Adrenal gland (tissue), 5 donors: ENCODE measurements at regions not wholly inside any gene's neighbourhood (a gene's known extent, or its start where the extent isn't known, plus 50 kb on each side); places are given as distances from the start of the nearest gene placed in this dataset.

Experiments
- POLR2A ChIP-seq, 2 donors: fragments of 450-650 bp; IDR thresholded peaks; one replicate each; pipeline ENCODE4 v1.6.1; 2017; ENCODE audit warnings: antibody characterized with exemption in 2 of 2, mild to moderate bottlenecking in 2 of 2, moderate library complexity in 1 of 2
- TF ChIP-seq, protein P1 (sequence below), 6 experiments: fragments of 450-650 bp in 4 of 6; fragments of 200-600 bp in 2 of 6; sonication (generic) in 1 of 6; IDR thresholded peaks; 1 replicate in 5 of 6; 2 replicates in 1 of 6; pipeline versions ENCODE4 v1.5.1 to v1.8.0; 2016 to 2021; ENCODE audit warnings: antibody characterized with exemption in 6 of 6, mild to moderate bottlenecking in 2 of 6, moderate library complexity in 1 of 6
- donor health status: DM: no; HTN: no; CAD: no.

DNA sequence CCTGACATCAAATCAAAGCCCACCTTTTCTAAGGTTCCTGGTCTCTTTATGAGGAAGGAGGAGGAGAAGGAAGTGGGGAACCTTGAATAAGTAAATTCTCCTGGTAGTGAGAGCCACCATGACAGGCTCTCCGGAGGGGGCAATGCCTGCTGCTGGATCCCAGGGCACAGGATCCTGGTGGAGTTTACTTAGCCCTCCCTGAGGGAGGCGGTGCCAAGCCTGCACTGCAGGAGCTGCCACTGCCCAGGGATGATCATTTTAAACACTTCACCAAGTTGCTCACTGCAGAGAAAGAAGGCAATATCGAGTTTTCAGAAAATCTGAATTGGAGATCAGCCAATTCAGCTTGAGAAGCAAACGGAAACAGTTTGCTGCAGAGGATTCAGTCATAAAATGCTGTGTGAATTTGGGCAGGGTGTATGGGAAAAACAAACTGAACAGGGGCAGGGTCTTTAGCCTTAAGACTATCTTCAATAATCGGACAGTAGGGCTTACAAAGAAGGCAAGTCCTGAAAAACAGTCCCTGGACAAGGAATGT lies 200.7 kb downstream of the RAD51AP2 start:
- TF ChIP-seq, protein P1, sequence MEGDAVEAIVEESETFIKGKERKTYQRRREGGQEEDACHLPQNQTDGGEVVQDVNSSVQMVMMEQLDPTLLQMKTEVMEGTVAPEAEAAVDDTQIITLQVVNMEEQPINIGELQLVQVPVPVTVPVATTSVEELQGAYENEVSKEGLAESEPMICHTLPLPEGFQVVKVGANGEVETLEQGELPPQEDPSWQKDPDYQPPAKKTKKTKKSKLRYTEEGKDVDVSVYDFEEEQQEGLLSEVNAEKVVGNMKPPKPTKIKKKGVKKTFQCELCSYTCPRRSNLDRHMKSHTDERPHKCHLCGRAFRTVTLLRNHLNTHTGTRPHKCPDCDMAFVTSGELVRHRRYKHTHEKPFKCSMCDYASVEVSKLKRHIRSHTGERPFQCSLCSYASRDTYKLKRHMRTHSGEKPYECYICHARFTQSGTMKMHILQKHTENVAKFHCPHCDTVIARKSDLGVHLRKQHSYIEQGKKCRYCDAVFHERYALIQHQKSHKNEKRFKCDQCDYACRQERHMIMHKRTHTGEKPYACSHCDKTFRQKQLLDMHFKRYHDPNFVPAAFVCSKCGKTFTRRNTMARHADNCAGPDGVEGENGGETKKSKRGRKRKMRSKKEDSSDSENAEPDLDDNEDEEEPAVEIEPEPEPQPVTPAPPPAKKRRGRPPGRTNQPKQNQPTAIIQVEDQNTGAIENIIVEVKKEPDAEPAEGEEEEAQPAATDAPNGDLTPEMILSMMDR (IDR thresholded peaks at IDR 0.05), result no peak
- no peak for TF ChIP-seq POLR2A (IDR thresholded peaks at IDR 0.05)
